Epithelial cell of prostate (primary cell): ENCODE measurements at regions not wholly inside any gene's neighbourhood (a gene's known extent, or its start where the extent isn't known, plus 50 kb on each side); places are given as distances from the start of the nearest gene placed in this dataset.
"Not testable (repeated sequence)": the region's sequence is repeated elsewhere in the genome, so short reads cannot be mapped to it uniquely, and the experiment has no call there.

Experiments used
- DNase-seq: peaks from one replicate; pipeline ENCODE4 v3.0.0-alpha.2; 2011; ENCODE audit warnings: low read depth, low spot score
- H3K27ac ChIP-seq: fragments of 450-650 bp; 2 replicates; pipeline ENCODE4 v1.5.1; 2017; ENCODE audit warnings: mild to moderate bottlenecking

- DNase-seq, result peak; percentile 24
- H3K27ac ChIP-seq, result peak overlapping the region; percentile 41
These were observed 116.6 kb upstream of the GRK3 start for GRCh38 chr22:25447686-25448434.

GRCh38 chr22:25448435-25449051, 115.9 kb upstream of the GRK3 start:
- no peak for DNase-seq
- peak overlapping the region; percentile 41 for H3K27ac ChIP-seq

GRCh38 chr22:25449781-25450317, 114.6 kb upstream of the GRK3 start:
- no peak for DNase-seq
- H3K27ac ChIP-seq, result no peak overlapping the region

- DNase-seq, result no peak
- no peak overlapping the region for H3K27ac ChIP-seq
These were observed 112.9 kb upstream of the GRK3 start for GRCh38 chr22:25451480-25452114.

GRCh38 chr22:25452116-25452700, 112.3 kb upstream of the GRK3 start:
- H3K27ac ChIP-seq, result no peak overlapping the region
- no peak for DNase-seq

GRCh38 chr22:25453058-25453457, 111.4 kb upstream of the GRK3 start:
- no peak overlapping the region for H3K27ac ChIP-seq
- no peak for DNase-seq

- H3K27ac ChIP-seq, result no peak overlapping the region
- no peak for DNase-seq
These were observed 110.9 kb upstream of the GRK3 start for GRCh38 chr22:25453557-25453956.

- H3K27ac ChIP-seq, DNase-seq: not testable (repeated sequence)
These were observed 108.0 kb upstream of the GRK3 start for GRCh38 chr22:25456300-25457043.

GRCh38 chr22:25458631-25459030, 105.8 kb upstream of the GRK3 start:
- DNase-seq, H3K27ac ChIP-seq: not testable (repeated sequence)

- H3K27ac ChIP-seq, DNase-seq: not testable (repeated sequence)
These were observed 103.8 kb upstream of the GRK3 start for GRCh38 chr22:25460682-25461081.

- no peak for DNase-seq
- no peak overlapping the region for H3K27ac ChIP-seq
These were observed 103.2 kb upstream of the GRK3 start for GRCh38 chr22:25461301-25461700.

GRCh38 chr22:25462474-25463346, 101.8 kb upstream of the GRK3 start:
- DNase-seq, result not testable (repeated sequence)

GRCh38 chr22:25463347-25463628, 101.2 kb upstream of the GRK3 start:
- DNase-seq, H3K27ac ChIP-seq: not testable (repeated sequence)

More at GRCh38 chr22:25462474-25463346, 101.8 kb upstream of the GRK3 start:
- not testable (repeated sequence) for H3K27ac ChIP-seq

- not testable (repeated sequence) for DNase-seq, H3K27ac ChIP-seq
These were observed 100.1 kb upstream of the GRK3 start for GRCh38 chr22:25464326-25464725.

- DNase-seq, result no peak
These were observed 98.5 kb upstream of the GRK3 start for GRCh38 chr22:25465949-25466348.

GRCh38 chr22:25472382-25472781, 92.1 kb upstream of the GRK3 start:
- no peak for DNase-seq
- H3K27ac ChIP-seq, result no peak overlapping the region

More at GRCh38 chr22:25465949-25466348, 98.5 kb upstream of the GRK3 start:
- no peak overlapping the region for H3K27ac ChIP-seq

- no peak overlapping the region for H3K27ac ChIP-seq
- no peak for DNase-seq
These were observed 89.0 kb upstream of the GRK3 start for GRCh38 chr22:25475257-25476022.

- H3K27ac ChIP-seq, result no peak overlapping the region
- no peak for DNase-seq
These were observed 87.1 kb upstream of the GRK3 start for GRCh38 chr22:25477358-25477757.
